Gastrocnemius medialis (tissue), 4 donors: ENCODE measurements at regions not wholly inside any gene's neighbourhood (a gene's known extent, or its start where the extent isn't known, plus 50 kb on each side); places are given as distances from the start of the nearest gene placed in this dataset.

Source experiments
- POLR2A ChIP-seq, 2 donors: fragments of 450-650 bp; IDR thresholded peaks; one replicate each; pipeline ENCODE4 v1.6.1; 2017; ENCODE audit warnings: antibody characterized with exemption in 2 of 2, mild to moderate bottlenecking in 2 of 2, moderate library complexity in 2 of 2
- TF ChIP-seq, protein P1 (sequence below), 5 experiments: fragments of 450-650 bp in 3 of 5; fragments of 200-600 bp in 2 of 5; sonication (generic) in 2 of 5; IDR thresholded peaks in 4 of 5; conservative IDR thresholded peaks in 1 of 5; 1 replicate in 4 of 5; 2 replicates in 1 of 5; pipeline ENCODE4 v1.5.1; 2016 to 2019; ENCODE audit warnings: antibody characterized with exemption in 5 of 5, mild to moderate bottlenecking in 3 of 5, moderate library complexity in 3 of 5

- TF ChIP-seq POLR2A (IDR thresholded peaks at IDR 0.05): no peak
- TF ChIP-seq, protein P1, sequence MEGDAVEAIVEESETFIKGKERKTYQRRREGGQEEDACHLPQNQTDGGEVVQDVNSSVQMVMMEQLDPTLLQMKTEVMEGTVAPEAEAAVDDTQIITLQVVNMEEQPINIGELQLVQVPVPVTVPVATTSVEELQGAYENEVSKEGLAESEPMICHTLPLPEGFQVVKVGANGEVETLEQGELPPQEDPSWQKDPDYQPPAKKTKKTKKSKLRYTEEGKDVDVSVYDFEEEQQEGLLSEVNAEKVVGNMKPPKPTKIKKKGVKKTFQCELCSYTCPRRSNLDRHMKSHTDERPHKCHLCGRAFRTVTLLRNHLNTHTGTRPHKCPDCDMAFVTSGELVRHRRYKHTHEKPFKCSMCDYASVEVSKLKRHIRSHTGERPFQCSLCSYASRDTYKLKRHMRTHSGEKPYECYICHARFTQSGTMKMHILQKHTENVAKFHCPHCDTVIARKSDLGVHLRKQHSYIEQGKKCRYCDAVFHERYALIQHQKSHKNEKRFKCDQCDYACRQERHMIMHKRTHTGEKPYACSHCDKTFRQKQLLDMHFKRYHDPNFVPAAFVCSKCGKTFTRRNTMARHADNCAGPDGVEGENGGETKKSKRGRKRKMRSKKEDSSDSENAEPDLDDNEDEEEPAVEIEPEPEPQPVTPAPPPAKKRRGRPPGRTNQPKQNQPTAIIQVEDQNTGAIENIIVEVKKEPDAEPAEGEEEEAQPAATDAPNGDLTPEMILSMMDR (IDR thresholded peaks at IDR 0.05 in 4 of 5, conservative IDR thresholded peaks at IDR 0.05 in 1 of 5): no peak
Observed at GRCh38 chrX:122572461-122572860, 611.6 kb upstream of the GRIA3 start.
